GM23338 (cell line): ENCODE measurements at regions not wholly inside any gene's neighbourhood (a gene's known extent, or its start where the extent isn't known, plus 50 kb on each side); places are given as distances from the start of the nearest gene placed in this dataset.

ENCODE experiments used
- ATAC-seq: fragments of 200-7000 bp; cut with Tn5 transposase; 3 replicates; pipeline ENCODE4 v1.9.1; 2020
- DNase-seq: peaks from one replicate; pipeline ENCODE4 v3.0.0-alpha.2; 2015; ENCODE audit warnings: low spot score
- H2AFZ ChIP-seq: fragments of 200-600 bp; sonication (generic); 2 replicates; pipeline ENCODE4 v1.8.0; 2016; ENCODE audit warnings: antibody characterized with exemption, mild to moderate bottlenecking, moderate library complexity
- H3F3A ChIP-seq: fragments of 200-600 bp; sonication (generic); replicated peaks from 2 replicates; pipeline ENCODE4 v1.8.0; 2017; ENCODE audit warnings: antibody characterized with exemption, mixed run types, low read depth
- H3K27ac ChIP-seq: fragments of 200-600 bp; sonication (generic); 2 replicates; pipeline ENCODE4 v1.6.1; 2016; ENCODE audit warnings: low read depth
- H3K27me3 ChIP-seq: fragments of 200-600 bp; sonication (generic); 2 replicates; pipeline ENCODE4 v1.8.0; 2016; ENCODE audit warnings: mild to moderate bottlenecking, mixed run types, moderate library complexity; ENCODE audit not compliant: insufficient read depth
- H3K36me3 ChIP-seq: fragments of 200-600 bp; sonication (generic); 2 replicates; pipeline ENCODE4 v1.8.0; 2016; ENCODE audit warnings: mild to moderate bottlenecking; ENCODE audit not compliant: insufficient read depth
- H3K4me1 ChIP-seq: fragments of 200-600 bp; sonication (generic); 2 replicates; pipeline ENCODE4 v1.8.0; 2016; ENCODE audit warnings: mild to moderate bottlenecking, moderate library complexity; ENCODE audit not compliant: insufficient read depth
- H3K4me2 ChIP-seq: fragments of 200-600 bp; sonication (generic); 2 replicates; pipeline ENCODE4 v1.7.1; 2017; ENCODE audit warnings: mixed run types
- H3K4me3 ChIP-seq: fragments of 200-600 bp; sonication (generic); 2 replicates; pipeline ENCODE4 v1.6.1; 2016; ENCODE audit warnings: mixed run types
- H3K79me2 ChIP-seq: fragments of 200-600 bp; sonication (generic); replicated peaks from 2 replicates; pipeline ENCODE4 v1.8.0; 2017; ENCODE audit warnings: mild to moderate bottlenecking; ENCODE audit not compliant: insufficient read depth
- H3K9me2 ChIP-seq: fragments of 200-600 bp; sonication (generic); 2 replicates; pipeline ENCODE4 v1.8.0; 2017; ENCODE audit not compliant: insufficient read depth
- H4K20me1 ChIP-seq: fragments of 200-600 bp; sonication (generic); replicated peaks from 2 replicates; pipeline ENCODE4 v1.8.0; 2017; ENCODE audit warnings: mild to moderate bottlenecking; ENCODE audit not compliant: insufficient read depth
- H3K27ac Mint-ChIP-seq: 2 replicates; pipeline ENCODE4 v1.8.0; 2020; ENCODE audit warnings: inconsistent platforms, mild to moderate bottlenecking, moderate library complexity, mixed read lengths
- H3K27me3 Mint-ChIP-seq: 3 replicates; pipeline ENCODE4 v1.8.0; 2022; ENCODE audit warnings: low read depth, mild to moderate bottlenecking, moderate library complexity, mixed read lengths, inconsistent platforms; ENCODE audit not compliant: insufficient read depth, poor library complexity
- H3K36me3 Mint-ChIP-seq: 3 replicates; pipeline ENCODE4 v1.8.0; 2021; ENCODE audit warnings: low read depth, mild to moderate bottlenecking, inconsistent platforms, moderate library complexity, mixed read lengths
- H3K4me1 Mint-ChIP-seq: 3 replicates; pipeline ENCODE4 v1.8.0; 2020; ENCODE audit warnings: mild to moderate bottlenecking, inconsistent platforms, mixed read lengths
- H3K4me3 Mint-ChIP-seq: 3 replicates; pipeline ENCODE4 v1.8.0; 2021; ENCODE audit warnings: moderate library complexity, mild to moderate bottlenecking, inconsistent platforms, mixed read lengths
- H3K9me3 Mint-ChIP-seq: 3 replicates; pipeline ENCODE4 v1.8.0; 2020; ENCODE audit warnings: moderate library complexity, mild to moderate bottlenecking, inconsistent platforms, mixed read lengths
- EZH2 ChIP-seq: fragments of 200-600 bp; sonication (generic); IDR thresholded peaks from one replicate; pipeline ENCODE4 v1.8.0; 2017; ENCODE audit warnings: antibody characterized with exemption, mild to moderate bottlenecking, low read depth; ENCODE audit not compliant: unreplicated experiment
- EZH2phosphoT487 ChIP-seq: fragments of 200-600 bp; sonication (generic); IDR thresholded peaks from one replicate; pipeline ENCODE4 v1.8.1; 2018; ENCODE audit warnings: antibody characterized with exemption; ENCODE audit not compliant: unreplicated experiment
- POLR2AphosphoS5 ChIP-seq: IDR thresholded peaks from 2 replicates; pipeline ENCODE4 v1.6.1; 2016; ENCODE audit warnings: antibody characterized with exemption, low read depth
- TF ChIP-seq, protein P1 (sequence below): IDR thresholded peaks from one replicate; pipeline ENCODE4 v1.6.1; 2018; ENCODE audit warnings: antibody characterized with exemption; ENCODE audit not compliant: unreplicated experiment
- TF ChIP-seq, protein P2 (sequence below): fragments of 250-450 bp; sonication (Bioruptor Pico); IDR thresholded peaks from 2 replicates; pipeline ENCODE4 v1.5.0; 2020; ENCODE audit warnings: mild to moderate bottlenecking, moderate library complexity

DNA sequence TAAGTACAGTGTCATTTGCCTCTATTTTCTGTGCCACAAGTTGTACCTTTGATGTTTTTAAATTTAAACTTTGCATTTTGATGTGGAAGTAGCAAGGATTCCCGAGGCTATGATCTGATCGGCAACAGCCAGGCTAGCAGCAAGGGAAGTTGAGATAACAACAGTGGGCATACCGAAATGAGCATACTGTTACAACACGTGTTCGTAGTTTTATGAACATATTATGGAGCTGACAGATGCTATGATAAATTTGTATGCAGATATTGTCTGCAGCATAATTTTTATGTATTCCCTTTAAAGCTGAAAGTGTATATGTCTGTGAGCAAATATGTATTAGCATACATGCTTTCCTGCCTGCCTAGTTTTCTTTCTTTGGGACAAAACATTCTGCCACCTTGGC is 306.1 kb downstream of the PCDH7 start:
- no peaks in the 10 kb centered on the region for H3K36me3 ChIP-seq
- peaks cover 14% of the 10 kb centered on the region for H3K4me1 ChIP-seq
- no peaks in the 10 kb centered on the region for H3K79me2 ChIP-seq
- no peaks in the 10 kb centered on the region for H3K9me2 ChIP-seq
- H3K4me3 Mint-ChIP-seq = no peak overlapping the region
- no peak for TF ChIP-seq EZH2
- TF ChIP-seq, protein P1, sequence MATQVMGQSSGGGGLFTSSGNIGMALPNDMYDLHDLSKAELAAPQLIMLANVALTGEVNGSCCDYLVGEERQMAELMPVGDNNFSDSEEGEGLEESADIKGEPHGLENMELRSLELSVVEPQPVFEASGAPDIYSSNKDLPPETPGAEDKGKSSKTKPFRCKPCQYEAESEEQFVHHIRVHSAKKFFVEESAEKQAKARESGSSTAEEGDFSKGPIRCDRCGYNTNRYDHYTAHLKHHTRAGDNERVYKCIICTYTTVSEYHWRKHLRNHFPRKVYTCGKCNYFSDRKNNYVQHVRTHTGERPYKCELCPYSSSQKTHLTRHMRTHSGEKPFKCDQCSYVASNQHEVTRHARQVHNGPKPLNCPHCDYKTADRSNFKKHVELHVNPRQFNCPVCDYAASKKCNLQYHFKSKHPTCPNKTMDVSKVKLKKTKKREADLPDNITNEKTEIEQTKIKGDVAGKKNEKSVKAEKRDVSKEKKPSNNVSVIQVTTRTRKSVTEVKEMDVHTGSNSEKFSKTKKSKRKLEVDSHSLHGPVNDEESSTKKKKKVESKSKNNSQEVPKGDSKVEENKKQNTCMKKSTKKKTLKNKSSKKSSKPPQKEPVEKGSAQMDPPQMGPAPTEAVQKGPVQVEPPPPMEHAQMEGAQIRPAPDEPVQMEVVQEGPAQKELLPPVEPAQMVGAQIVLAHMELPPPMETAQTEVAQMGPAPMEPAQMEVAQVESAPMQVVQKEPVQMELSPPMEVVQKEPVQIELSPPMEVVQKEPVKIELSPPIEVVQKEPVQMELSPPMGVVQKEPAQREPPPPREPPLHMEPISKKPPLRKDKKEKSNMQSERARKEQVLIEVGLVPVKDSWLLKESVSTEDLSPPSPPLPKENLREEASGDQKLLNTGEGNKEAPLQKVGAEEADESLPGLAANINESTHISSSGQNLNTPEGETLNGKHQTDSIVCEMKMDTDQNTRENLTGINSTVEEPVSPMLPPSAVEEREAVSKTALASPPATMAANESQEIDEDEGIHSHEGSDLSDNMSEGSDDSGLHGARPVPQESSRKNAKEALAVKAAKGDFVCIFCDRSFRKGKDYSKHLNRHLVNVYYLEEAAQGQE = no peak
- TF ChIP-seq, protein P2, sequence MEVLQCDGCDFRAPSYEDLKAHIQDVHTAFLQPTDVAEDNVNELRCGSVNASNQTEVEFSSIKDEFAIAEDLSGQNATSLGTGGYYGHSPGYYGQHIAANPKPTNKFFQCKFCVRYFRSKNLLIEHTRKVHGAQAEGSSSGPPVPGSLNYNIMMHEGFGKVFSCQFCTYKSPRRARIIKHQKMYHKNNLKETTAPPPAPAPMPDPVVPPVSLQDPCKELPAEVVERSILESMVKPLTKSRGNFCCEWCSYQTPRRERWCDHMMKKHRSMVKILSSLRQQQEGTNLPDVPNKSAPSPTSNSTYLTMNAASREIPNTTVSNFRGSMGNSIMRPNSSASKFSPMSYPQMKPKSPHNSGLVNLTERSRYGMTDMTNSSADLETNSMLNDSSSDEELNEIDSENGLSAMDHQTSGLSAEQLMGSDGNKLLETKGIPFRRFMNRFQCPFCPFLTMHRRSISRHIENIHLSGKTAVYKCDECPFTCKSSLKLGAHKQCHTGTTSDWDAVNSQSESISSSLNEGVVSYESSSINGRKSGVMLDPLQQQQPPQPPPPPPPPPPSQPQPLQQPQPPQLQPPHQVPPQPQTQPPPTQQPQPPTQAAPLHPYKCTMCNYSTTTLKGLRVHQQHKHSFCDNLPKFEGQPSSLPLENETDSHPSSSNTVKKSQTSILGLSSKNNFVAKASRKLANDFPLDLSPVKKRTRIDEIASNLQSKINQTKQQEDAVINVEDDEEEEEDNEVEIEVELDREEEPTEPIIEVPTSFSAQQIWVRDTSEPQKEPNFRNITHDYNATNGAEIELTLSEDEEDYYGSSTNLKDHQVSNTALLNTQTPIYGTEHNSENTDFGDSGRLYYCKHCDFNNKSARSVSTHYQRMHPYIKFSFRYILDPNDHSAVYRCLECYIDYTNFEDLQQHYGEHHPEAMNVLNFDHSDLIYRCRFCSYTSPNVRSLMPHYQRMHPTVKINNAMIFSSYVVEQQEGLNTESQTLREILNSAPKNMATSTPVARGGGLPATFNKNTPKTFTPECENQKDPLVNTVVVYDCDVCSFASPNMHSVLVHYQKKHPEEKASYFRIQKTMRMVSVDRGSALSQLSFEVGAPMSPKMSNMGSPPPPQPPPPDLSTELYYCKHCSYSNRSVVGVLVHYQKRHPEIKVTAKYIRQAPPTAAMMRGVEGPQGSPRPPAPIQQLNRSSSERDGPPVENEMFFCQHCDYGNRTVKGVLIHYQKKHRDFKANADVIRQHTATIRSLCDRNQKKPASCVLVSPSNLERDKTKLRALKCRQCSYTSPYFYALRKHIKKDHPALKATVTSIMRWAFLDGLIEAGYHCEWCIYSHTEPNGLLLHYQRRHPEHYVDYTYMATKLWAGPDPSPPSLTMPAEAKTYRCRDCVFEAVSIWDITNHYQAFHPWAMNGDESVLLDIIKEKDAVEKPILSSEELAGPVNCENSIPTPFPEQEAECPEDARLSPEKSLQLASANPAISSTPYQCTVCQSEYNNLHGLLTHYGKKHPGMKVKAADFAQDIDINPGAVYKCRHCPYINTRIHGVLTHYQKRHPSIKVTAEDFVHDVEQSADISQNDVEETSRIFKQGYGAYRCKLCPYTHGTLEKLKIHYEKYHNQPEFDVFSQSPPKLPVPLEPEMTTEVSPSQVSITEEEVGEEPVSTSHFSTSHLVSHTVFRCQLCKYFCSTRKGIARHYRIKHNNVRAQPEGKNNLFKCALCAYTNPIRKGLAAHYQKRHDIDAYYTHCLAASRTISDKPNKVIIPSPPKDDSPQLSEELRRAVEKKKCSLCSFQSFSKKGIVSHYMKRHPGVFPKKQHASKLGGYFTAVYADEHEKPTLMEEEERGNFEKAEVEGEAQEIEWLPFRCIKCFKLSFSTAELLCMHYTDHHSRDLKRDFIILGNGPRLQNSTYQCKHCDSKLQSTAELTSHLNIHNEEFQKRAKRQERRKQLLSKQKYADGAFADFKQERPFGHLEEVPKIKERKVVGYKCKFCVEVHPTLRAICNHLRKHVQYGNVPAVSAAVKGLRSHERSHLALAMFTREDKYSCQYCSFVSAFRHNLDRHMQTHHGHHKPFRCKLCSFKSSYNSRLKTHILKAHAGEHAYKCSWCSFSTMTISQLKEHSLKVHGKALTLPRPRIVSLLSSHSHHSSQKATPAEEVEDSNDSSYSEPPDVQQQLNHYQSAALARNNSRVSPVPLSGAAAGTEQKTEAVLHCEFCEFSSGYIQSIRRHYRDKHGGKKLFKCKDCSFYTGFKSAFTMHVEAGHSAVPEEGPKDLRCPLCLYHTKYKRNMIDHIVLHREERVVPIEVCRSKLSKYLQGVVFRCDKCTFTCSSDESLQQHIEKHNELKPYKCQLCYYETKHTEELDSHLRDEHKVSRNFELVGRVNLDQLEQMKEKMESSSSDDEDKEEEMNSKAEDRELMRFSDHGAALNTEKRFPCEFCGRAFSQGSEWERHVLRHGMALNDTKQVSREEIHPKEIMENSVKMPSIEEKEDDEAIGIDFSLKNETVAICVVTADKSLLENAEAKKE (CRISPR knock-in tag) = no peak
- TF ChIP-seq EZH2phosphoT487 = no peak
- no peak for TF ChIP-seq POLR2AphosphoS5
- no peaks in the 10 kb centered on the region for H4K20me1 ChIP-seq
- no peaks in the 10 kb centered on the region for H3K27me3 Mint-ChIP-seq
- ATAC-seq (no peak), DNase-seq (no peak)
- peaks cover 14% of the 10 kb centered on the region for H3K4me1 Mint-ChIP-seq
- H3K36me3 Mint-ChIP-seq = no peaks in the 10 kb centered on the region
- H3K27me3 ChIP-seq = no peaks in the 10 kb centered on the region
- H3K27ac Mint-ChIP-seq = no peak overlapping the region
- H3F3A ChIP-seq = no peaks in the 10 kb centered on the region
- H3K9me3 Mint-ChIP-seq = no peaks in the 10 kb centered on the region
- no peak overlapping the region for H2AFZ ChIP-seq
- H3K4me3 ChIP-seq = no peak overlapping the region
- no peak overlapping the region for H3K27ac ChIP-seq
- no peak overlapping the region for H3K4me2 ChIP-seq
